Rectal smooth muscle tissue (tissue), 1 donor: ENCODE measurements at regions not wholly inside any gene's neighbourhood (a gene's known extent, or its start where the extent isn't known, plus 50 kb on each side); places are given as distances from the start of the nearest gene placed in this dataset.

Source experiments
- H3K27ac ChIP-seq: one replicate; pipeline ENCODE4 v1.7.0; 2013; ENCODE audit warnings: low read depth, low read length, inconsistent platforms
- H3K27me3 ChIP-seq: one replicate; pipeline ENCODE4 v1.7.0; 2013; ENCODE audit warnings: low read length; ENCODE audit not compliant: control insufficient read depth, insufficient read depth
- H3K36me3 ChIP-seq: one replicate; pipeline ENCODE4 v1.7.0; 2013; ENCODE audit warnings: low read length; ENCODE audit not compliant: control insufficient read depth, insufficient read depth
- H3K4me1 ChIP-seq: one replicate; pipeline ENCODE4 v1.7.0; 2013; ENCODE audit warnings: low read length; ENCODE audit not compliant: control insufficient read depth, insufficient read depth
- H3K4me3 ChIP-seq: one replicate; pipeline ENCODE4 v1.7.0; 2013; ENCODE audit warnings: low read length
- H3K9ac ChIP-seq: one replicate; pipeline ENCODE4 v1.7.0; 2013; ENCODE audit warnings: low read length

DNA sequence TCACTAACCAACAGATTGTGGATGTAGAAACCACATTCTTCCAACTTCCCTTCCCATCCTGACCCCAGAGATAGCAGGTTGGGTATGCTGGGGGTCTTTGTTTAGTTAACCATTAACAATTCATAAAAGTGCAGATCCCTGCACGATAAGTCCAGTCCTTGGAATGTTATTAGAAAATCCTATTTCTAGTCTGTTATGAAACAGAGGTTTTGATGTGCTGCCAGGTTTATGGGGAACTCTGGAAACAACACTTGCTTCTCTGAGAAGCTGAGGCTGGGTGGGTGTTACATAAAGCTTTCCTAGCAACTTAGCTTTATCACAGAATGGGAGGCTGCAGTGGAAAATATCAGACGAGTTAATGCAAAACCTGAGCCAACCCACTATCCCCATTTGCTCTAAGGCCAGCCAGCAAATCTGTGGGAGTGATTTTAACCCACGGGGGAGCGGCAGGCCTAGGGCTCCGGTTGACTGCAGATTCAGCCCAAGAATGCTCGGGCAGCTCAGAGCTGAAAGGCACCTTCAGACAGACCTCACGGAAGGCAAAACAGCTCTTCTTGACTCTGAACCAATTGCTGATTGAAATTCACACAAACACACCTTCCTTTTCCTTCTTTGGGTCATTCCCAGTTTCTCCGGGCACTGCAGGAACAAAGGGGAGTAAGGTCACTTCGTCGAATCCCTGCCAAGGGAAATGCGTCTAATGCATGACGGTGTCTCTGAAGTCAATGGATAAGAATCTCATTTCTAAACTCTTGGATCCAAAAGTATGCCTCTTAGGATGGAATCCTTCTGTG lies 111.7 kb upstream of the IRF2BP2 start:
- no peaks in the 10 kb centered on the region for H3K27me3 ChIP-seq
- H3K4me3 ChIP-seq = no peak overlapping the region
- peak overlapping the region; percentile 12 for H3K9ac ChIP-seq
- peaks cover 83% of the 10 kb centered on the region for H3K4me1 ChIP-seq
- peak overlapping the region; percentile 98 for H3K27ac ChIP-seq
- H3K36me3 ChIP-seq = no peaks in the 10 kb centered on the region

DNA sequence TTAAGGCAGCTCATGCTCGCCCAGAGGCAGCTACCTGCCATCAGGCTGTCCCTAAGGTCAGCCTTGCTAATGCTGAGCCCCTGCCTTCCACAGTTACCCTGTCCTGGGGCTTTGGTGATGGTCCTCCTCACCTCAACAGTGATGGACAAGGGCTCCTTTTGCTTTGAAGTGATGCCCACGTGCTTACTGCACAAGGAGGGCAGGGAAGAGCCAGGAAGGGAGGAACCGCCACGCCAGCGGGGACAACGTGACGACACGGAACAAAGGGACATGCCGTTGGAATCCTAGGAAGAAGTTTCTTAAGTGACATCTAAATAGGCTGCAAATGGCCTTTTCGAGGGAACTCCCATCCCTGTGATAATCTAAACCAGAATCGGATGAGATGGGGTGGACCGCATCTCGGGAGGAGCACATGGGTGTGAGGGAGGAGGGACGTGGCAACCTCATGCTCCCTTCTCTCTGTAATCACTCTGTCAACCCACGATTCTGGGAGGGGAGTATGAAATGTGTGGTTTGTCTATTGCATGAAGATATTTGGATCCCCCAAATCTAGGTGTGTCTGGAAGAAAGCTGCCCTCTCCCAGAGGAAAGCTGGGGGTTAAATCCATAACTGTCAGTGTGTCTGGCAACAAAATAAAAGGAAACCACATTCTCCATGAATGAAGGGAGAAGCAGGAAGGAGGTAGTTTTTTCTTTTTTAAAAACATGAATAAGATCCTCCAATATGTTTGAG lies 110.9 kb upstream of the IRF2BP2 start:
- Histone ChIP-seq H3K36me3 (no peaks in the 10 kb centered on the region), H3K9ac (no peak overlapping the region), H3K27ac (peak overlapping the region; percentile 98), H3K4me1 (peaks cover 83% of the 10 kb centered on the region), H3K27me3 (no peaks in the 10 kb centered on the region), H3K4me3 (no peak overlapping the region)

DNA sequence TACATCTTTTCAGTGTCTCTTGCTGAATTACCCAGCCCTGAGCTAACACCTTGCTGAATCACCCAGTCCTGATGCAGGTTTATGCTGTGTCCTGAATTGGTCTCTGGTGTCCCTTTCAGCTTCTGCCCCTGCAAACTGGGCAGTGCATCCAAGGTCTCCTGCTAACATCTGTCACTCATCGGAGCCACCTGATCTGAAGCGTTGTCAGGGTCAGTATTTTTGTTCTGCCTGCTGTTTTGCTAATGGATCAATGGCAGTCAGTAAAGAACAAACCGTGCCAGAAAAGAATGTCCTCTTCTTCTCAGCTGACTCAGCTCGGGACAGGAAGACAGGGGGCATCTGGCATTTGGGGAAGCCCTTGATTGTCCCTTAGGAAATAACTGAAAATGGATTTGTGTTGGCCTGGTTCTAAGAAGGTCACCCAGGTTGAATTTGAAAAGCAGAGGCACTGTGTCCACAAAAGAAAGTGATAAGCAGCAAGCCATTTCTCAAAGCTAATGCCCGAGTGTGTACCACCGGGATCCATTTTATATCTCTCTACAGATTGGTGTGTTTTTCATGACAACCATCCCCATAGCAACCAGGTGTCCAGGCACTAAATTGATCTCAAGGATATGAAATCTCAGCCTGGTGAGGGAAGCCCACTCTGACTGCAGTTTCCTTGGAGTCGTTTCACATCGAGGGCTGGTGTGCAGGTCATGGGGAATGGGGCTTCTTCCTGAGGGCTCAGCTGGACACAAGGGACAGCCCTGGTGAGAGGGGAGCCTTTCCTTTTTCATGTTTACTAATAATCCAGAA lies 109.7 kb upstream of the IRF2BP2 start:
- Histone ChIP-seq H3K4me1 (peaks cover 76% of the 10 kb centered on the region), H3K9ac (no peak overlapping the region), H3K27ac (peak overlapping the region; percentile 98)

DNA sequence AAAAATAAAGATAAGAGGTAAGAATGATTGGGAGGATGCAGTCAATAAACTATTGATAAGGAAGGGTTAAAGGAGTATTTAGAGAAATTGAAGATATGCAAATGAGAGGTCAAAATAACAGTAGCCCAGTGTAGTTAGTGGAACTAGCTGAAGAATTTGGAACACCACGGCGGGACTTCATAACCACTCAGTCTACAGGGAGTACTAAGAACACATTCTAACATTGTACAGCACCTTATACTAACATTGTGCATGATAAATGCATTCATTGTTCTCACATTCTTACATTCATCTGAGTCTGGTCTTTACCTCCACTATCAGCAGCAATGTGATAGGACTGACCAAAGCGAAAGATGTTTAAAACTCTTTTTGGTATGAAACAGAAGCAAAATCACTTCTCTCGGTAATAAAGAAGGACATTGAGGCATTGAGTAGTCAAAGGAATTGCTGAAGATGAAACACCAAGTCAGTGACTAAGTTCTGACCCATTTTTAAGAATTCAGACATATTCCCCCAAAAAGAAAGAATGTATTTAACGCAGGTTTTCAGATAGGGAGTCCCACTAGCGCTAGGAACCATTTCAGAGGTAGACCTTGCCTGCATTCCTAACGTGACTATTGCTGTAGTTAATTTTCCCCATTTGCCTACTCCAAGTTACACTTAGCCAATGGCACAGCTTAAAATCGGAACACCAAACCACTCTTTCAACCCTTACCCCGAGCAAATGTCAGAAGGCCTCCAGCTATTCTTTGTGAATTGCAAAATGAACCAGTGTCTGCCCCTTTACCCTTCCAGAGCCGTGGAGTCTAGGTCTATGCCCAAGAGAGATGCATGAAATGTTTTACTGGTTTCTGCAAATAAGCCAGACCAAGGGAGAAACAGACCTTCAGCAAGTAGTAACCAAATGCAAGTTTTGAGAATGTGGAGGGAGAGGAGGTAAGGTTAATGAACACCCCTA lies 108.8 kb upstream of the IRF2BP2 start:
- no peaks in the 10 kb centered on the region for H3K27me3 ChIP-seq
- peaks cover 74% of the 10 kb centered on the region for H3K4me1 ChIP-seq
- H3K9ac ChIP-seq = no peak overlapping the region
- no peaks in the 10 kb centered on the region for H3K36me3 ChIP-seq
- no peak overlapping the region for H3K4me3 ChIP-seq
- H3K27ac ChIP-seq = peak overlapping the region; percentile 98

More for the DNA sequence above, 109.7 kb upstream of the IRF2BP2 start:
- Histone ChIP-seq H3K4me3 (no peak overlapping the region), H3K36me3 (no peaks in the 10 kb centered on the region), H3K27me3 (no peaks in the 10 kb centered on the region)

DNA sequence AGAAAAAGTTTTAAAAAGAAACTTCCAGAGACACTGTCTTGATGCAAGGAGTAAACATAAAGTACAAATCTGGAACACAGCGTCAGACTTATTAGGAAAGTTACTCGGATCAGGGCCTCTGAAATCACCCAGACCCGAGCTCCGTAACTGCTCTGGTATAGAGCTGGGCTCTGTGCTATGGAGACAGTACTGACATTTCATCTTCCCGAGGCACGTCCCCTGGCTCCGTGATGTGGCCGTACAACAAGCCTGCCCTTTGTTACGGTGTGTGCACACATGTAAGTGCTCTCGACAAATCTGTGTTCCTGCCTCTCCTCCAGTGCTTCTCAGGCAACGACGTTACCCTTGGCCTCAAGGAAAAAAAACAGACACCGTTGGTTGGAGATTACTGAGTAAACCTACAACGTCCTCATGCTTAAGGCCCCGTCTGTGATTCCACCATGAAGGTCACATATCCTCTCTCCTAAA lies 107.0 kb upstream of the IRF2BP2 start:
- Histone ChIP-seq H3K36me3 (no peaks in the 10 kb centered on the region), H3K4me1 (peaks cover 56% of the 10 kb centered on the region), H3K27ac (peak overlapping the region; percentile 98), H3K27me3 (no peaks in the 10 kb centered on the region), H3K4me3 (peak overlapping the region; percentile 50), H3K9ac (no peak overlapping the region)

DNA sequence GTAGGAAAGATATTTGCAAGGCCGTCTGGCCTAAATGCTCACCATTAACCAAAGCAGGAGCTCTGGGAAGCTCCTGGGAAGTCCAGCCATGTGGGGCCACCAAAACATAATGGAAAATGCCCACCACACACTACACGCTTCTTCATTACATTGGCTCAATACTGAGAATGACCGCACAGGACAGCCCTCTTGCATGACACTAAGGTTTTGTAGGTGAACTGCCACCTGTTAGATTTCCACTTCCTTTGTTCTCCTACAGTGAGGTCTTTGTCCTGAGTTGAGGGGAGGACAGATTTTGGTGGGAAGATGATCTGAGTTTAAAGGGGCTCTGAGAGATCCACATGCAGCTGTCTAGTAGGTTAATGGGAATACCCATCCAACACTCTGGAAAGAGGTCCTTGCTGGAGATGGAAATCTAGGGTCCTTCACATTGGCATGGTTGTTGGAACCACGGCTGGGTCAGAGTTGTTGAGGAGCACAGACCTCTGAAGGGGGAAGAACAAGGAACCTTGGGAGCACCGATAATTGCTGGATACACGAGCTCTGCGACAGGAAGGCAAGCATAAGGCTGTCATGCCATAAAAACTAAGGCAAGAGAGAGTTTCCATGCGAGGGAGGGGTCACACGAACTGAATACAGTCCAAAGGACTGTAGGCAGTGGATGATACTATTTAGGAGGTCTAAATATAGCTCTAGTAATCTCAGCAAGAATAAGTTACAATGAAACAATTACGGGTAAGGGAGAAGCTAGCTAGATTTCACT lies 105.5 kb upstream of the IRF2BP2 start:
- Histone ChIP-seq H3K9ac (no peak overlapping the region), H3K4me1 (peaks cover 44% of the 10 kb centered on the region), H3K4me3 (no peak overlapping the region)

DNA sequence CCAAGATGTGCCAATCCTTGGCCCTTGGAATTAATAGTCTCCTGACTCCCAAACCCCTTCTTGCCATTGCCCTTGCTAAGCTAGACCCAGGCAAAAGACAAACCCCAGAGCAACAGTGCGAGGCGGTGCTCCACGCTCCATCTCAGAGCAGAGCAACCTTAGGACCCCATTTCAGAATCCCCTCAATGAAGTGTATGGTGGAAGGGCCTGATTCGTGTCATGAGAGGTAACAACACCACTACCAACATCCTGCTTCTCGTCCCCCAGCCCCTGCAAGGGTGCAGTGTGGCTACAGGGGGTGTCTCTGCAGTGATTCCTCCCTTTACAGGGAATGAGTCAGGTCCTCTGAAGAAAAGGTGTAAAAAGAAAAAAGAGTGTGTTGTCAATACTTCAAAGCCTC lies 103.9 kb upstream of the IRF2BP2 start:
- no peaks in the 10 kb centered on the region for H3K36me3 ChIP-seq
- no peak overlapping the region for H3K4me3 ChIP-seq
- no peak overlapping the region for H3K9ac ChIP-seq
- H3K4me1 ChIP-seq = peaks cover 35% of the 10 kb centered on the region
- no peaks in the 10 kb centered on the region for H3K27me3 ChIP-seq
- no peak overlapping the region for H3K27ac ChIP-seq

More for the DNA sequence above, 105.5 kb upstream of the IRF2BP2 start:
- Histone ChIP-seq H3K27ac (peak overlapping the region; percentile 98), H3K36me3 (no peaks in the 10 kb centered on the region), H3K27me3 (no peaks in the 10 kb centered on the region)

DNA sequence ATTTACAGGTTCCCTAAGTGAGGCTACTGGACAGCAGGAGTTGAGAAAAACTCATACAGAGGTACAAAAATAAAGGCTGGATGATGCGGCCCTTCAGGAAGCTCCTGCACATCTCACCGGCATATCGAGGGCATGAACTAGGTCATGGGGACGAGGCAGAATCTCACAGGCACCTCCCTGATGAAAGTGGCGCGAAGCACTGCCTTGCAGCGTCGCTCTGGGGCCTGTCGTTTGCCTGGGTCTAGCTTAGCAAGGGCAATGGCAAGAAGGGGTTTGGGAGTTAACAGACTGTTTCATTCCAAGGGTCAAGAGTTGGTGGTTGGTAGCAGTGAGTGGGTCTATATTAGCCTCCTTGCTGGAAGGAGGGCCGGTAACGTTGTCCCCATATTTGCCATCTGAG lies 103.5 kb upstream of the IRF2BP2 start:
- Histone ChIP-seq H3K4me1 (peaks cover 31% of the 10 kb centered on the region), H3K4me3 (no peak overlapping the region), H3K36me3 (no peaks in the 10 kb centered on the region), H3K9ac (no peak overlapping the region), H3K27me3 (no peaks in the 10 kb centered on the region), H3K27ac (no peak overlapping the region)

DNA sequence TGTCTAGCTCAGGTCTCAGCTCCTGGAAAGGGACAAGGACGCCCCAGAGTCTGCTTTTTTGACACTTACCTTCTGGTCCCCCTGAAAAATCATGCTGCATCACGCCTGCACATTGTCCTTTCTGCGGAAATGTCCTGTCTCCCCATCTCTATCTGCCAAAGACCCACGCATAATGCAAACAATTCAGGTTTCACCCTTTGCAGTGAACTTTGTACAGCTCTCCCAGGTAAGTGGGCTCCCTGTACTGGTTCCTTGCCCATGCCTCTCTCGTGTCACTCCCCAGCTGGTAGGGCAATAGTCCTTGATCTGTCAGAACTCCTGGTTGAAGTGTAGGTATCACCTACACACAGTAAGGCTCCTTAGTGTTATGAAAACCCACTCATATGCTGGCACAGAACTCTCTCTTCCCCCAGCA lies 102.9 kb upstream of the IRF2BP2 start:
- Histone ChIP-seq H3K9ac (no peak overlapping the region), H3K27me3 (no peaks in the 10 kb centered on the region), H3K4me3 (no peak overlapping the region), H3K27ac (no peak overlapping the region), H3K36me3 (no peaks in the 10 kb centered on the region), H3K4me1 (peaks cover 27% of the 10 kb centered on the region)

DNA sequence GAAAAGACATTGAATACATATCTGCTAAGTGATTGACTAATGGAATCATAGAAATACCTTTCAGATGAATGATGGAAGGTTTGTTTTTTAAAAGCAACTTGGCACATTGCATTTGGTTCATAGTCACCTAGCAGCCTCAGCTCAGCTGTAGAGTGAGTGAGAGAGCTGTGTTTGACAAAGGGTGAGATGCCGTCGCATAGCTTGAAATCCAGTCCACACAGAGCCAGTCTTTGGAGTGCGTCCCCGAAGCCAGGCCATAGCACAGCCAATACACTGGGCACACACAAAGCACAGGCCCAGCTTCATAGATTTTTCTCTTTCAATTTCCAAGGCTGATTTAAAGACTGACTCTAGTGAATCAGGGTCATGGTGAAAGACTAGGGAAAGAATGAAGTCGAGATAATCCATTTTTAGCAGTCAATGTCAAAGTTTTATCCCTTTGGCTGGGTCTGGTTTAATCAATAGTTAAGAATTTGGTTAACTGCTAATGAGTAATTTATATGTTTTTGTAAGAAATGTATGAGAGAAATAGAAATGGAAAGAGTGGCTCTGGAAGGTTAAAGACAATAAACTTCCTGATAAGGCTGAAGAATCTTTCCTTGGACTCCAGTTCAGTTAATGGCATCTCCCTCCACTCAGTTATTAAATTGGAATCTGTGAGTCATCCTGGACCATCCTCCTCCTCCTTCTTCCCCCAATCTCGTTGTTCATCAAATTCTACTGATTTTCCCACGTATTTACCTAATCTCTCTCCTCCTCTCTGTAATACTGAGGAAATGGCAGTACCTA lies 101.2 kb upstream of the IRF2BP2 start:
- Histone ChIP-seq H3K27ac (peak overlapping the region; percentile 18), H3K27me3 (no peaks in the 10 kb centered on the region), H3K9ac (no peak overlapping the region), H3K4me1 (peaks cover 10% of the 10 kb centered on the region), H3K36me3 (no peaks in the 10 kb centered on the region), H3K4me3 (no peak overlapping the region)
